Stomach (tissue), 4 donors: ENCODE measurements at regions not wholly inside any gene's neighbourhood (a gene's known extent, or its start where the extent isn't known, plus 50 kb on each side); places are given as distances from the start of the nearest gene placed in this dataset.

Source experiments
- EP300 ChIP-seq: sonication (generic); formaldehyde crosslinking; IDR thresholded peaks from one replicate; pipeline ENCODE4 v1.6.1; 2017; ENCODE audit warnings: antibody characterized with exemption
- POLR2A ChIP-seq, 4 donors: fragments of 450-650 bp; IDR thresholded peaks; one replicate each; pipeline ENCODE4 v1.6.1; 2016; ENCODE audit warnings: antibody characterized with exemption in 4 of 4, control low read depth in 2 of 4, mild to moderate bottlenecking in 1 of 4, moderate library complexity in 1 of 4
- TF ChIP-seq, protein P1 (sequence below), 7 experiments: fragments of 450-650 bp in 4 of 7; fragments of 200-600 bp in 3 of 7; sonication (generic) in 3 of 7; IDR thresholded peaks; one replicate each; pipeline ENCODE4 v1.5.1; 2016 to 2019; ENCODE audit warnings: antibody characterized with exemption in 7 of 7, control low read depth in 2 of 7, mild to moderate bottlenecking in 1 of 7

- TF ChIP-seq EP300: no peak
- no peak for TF ChIP-seq POLR2A (IDR thresholded peaks at IDR 0.05)
- TF ChIP-seq, protein P1, sequence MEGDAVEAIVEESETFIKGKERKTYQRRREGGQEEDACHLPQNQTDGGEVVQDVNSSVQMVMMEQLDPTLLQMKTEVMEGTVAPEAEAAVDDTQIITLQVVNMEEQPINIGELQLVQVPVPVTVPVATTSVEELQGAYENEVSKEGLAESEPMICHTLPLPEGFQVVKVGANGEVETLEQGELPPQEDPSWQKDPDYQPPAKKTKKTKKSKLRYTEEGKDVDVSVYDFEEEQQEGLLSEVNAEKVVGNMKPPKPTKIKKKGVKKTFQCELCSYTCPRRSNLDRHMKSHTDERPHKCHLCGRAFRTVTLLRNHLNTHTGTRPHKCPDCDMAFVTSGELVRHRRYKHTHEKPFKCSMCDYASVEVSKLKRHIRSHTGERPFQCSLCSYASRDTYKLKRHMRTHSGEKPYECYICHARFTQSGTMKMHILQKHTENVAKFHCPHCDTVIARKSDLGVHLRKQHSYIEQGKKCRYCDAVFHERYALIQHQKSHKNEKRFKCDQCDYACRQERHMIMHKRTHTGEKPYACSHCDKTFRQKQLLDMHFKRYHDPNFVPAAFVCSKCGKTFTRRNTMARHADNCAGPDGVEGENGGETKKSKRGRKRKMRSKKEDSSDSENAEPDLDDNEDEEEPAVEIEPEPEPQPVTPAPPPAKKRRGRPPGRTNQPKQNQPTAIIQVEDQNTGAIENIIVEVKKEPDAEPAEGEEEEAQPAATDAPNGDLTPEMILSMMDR (IDR thresholded peaks at IDR 0.05): no peak
Measured at GRCh38 chr3:75140904-75141615, 523.1 kb upstream of the FRG2C start.
